ENCODE measurements at regions not wholly inside any gene's neighbourhood (a gene's known extent, or its start where the extent isn't known, plus 50 kb on each side); places are given as distances from the start of the nearest gene placed in this dataset.

GRCh38 chr1:68919075-68919474 lies 422.2 kb upstream of the DEPDC1 start:
- TF ChIP-seq CTCF (IDR thresholded peaks at IDR 0.05): no peak
- TF ChIP-seq TCF12 (IDR thresholded peaks at IDR 0.05): no peak
- TF ChIP-seq EP300 (IDR thresholded peaks at IDR 0.05; ENCODE audit: borderline replicate concordance in 1 of 2, low read depth in 1 of 2, low read length in 1 of 2): no peak
- no peak for TF ChIP-seq TAF1 (IDR thresholded peaks at IDR 0.05; ENCODE audit: borderline replicate concordance, low read depth, low read length)
- no peak for TF ChIP-seq JUND (IDR thresholded peaks at IDR 0.05)

All from SK-N-SH (cell line).